Globus pallidus (tissue), 1 donor: ENCODE measurements at regions not wholly inside any gene's neighbourhood (a gene's known extent, or its start where the extent isn't known, plus 50 kb on each side); places are given as distances from the start of the nearest gene placed in this dataset.
"Not testable (repeated sequence)": the region's sequence is repeated elsewhere in the genome, so short reads cannot be mapped to it uniquely, and the experiment has no call there.

Source experiments
- DNase-seq: peaks from one replicate; pipeline ENCODE4 v3.0.0-alpha.2; 2015; ENCODE audit warnings: low spot score

DNA sequence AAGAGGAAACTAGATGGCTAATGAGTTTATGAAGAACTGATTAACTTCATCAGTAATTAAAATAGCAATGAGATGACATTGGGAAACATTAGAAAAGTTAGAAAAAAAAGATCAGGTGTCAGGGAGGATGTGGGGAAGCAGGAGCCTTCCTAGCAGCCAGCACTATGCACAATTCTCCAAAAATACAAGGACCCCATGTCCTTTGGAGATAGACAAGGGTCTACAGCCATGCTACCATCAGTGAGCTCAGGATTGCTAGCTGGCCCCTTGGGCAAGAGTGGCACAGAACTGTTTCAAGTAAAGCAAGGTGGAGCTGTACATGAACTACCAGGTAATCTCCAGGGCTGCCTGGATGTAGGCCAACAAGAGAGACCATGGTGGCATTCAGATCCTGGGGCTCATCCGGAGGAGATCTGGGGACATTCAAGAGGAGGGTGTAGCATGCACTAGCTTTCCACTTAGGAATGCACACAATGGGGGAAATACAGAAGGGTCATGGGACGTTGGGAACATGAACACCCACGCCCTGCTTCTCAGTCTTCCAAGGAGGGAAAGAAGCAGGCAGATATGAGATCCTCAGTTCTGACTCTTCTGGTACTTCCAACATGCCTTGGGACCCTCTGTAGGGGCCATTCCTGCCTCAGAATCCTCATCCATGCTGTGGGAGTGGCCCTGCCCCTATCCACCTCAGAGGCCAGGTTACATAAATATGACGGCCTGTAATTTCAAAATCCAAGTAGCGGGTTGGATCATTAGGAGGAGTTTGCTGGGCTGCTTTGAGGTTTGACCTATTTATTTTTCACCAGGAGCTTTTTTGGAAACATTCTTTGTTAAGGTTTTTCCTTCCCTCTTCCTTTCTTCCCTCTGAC is 82.2 kb upstream of the HABP2 start:
- DNase-seq, result no peak

DNA sequence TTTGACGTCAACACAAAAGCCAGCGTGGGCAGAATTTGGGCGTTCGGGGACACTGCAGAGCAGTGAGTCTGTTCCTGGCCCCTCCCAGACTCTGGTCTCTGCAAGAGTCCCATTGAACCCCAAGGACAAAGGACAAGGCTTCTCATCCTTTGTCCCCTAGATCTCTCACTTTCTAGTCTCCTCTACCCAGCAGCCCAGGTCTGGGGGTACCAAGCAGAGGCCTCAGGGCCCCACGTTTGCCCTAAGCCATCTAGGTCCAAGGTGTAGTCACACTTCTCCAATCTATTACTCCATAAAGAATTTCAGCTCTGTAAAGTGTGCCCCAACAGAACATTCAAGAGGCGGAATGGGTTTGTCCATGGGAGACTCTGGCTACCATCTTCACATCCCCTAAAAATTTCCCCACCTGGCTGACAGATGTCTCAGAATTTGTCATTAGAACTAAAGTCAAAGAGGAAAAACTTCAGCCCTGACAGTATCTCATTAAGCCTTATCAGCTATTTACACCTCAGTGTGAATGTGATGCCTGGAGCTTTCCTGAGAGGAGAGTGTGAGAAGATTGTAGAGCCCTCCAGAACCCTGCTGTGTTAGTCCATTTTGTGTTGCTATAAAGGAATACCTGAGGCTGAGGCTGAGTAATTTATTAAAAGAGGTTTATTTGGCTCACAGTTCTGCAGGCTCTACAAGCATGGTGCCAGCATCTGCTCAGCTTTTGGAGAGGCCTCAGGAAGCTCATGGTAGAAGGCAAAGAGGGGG is 81.4 kb upstream of the HABP2 start:
- no peak for DNase-seq

DNA sequence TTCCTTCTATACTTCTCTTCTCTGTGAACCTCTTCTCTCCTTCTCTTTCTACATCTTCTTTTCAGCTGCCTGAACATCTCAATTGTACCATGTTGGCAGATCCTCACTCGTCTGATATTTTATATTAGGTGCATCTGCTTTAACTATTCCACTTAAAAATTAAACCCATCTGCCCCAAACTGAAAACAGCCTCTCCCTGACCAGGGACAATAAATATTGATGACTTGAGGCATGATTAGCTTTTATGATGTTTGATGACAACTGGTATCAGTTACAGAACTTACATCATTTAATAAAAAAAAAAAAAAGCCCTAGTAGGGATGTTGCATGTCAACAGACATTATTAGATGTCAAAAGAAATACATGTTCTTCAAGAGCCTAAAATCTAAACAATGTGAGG is 79.8 kb upstream of the HABP2 start:
- DNase-seq, result no peak

DNA sequence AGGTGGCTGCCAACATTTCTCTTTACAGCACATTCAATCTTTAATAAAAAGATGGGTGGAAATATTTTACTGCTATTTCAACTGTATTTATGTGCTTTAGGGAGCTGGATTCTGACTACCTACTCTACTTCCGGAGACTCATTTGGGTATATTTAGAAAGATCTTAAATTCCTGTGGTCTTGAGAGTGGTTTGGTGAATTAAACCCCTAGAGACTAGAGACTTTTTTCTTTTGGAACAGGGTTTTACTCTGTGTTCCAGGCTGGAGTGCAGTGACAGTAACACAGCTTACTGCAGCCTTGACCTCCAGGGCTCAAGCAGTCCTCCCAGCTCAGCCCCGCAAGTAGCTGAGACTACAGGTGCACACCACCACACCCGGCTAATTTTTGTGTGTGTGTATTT is 79.0 kb upstream of the HABP2 start:
- DNase-seq, result no peak

DNA sequence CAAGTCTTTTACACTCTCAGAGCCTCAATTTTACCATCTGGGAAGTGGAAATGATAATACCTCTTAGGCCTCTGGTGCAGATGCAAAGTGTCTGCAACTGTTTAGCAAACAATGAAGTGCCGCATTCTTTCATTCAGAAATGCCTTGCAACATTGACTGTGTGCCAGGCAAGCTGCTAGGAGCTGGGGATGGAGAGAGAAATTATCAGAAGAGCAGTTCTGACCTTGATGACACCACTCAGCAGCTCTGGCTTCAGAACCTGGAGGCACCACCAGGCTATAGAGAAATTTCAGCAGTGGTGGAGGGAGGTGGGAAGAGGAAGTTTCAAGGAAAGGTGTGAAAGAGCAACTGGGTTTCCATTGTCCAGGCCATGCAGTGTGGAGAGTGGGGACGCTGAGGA is 78.1 kb upstream of the HABP2 start:
- DNase-seq, result no peak

DNA sequence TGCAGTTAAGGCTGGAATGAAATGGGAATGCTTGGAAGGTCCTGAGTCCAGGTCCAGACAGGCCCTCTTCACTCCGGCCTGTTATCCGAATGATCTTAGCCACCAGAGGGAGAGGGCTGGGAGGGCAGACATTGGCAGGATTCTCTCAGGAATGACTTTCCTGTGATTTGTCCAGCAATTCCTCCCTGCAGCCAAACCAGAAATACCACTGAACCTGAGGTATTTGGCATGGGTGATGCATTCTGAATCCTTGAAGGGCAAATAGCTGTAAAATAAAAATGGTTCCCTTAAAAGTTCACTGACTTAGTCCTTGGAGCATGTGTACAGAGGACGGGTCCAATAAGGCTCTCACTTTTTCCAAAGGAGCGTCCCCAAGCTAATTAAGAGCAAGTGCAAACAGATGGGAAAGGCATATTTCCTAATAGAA is 77.5 kb upstream of the HABP2 start:
- DNase-seq, result no peak

DNA sequence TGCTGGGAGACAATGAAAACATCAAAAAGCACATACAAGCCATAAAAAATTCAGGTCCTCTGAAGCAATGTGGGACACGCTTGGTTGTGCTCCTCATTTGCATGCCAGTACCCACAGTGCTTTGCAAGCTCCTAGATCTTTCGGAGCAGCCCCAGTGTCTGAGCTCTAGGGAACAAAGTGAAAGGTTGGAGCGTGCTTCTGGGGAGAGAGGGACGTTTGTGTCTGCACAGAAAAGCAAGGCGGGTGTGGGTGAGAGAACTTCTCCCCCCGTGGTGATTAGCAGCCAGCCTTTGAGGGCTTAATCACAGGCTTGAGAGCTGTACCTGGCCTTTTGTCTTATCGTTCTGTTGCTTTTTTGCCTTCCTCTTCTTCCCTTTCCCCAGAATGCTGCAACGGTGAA is 76.7 kb upstream of the HABP2 start:
- DNase-seq, result peak; percentile 2

DNA sequence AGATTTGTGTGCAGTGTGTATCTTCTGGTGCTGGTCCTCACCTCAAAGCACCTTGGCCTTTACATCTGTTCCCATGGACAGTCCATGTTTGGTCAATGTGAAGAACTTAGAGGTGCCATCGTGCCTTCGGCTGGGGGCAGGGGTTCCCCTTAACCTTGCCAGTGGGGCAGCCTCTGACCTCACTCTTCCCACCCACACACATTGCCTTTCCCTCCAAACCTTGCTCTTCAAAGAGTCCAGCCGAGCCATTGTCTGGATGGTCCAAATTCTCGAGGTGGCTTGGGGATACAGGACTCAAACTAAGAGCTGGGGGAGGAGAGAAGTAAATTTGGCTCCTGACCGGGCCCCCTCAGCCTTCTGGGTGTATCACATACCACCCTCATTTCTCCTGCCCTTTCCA is 76.2 kb upstream of the HABP2 start:
- no peak for DNase-seq

DNA sequence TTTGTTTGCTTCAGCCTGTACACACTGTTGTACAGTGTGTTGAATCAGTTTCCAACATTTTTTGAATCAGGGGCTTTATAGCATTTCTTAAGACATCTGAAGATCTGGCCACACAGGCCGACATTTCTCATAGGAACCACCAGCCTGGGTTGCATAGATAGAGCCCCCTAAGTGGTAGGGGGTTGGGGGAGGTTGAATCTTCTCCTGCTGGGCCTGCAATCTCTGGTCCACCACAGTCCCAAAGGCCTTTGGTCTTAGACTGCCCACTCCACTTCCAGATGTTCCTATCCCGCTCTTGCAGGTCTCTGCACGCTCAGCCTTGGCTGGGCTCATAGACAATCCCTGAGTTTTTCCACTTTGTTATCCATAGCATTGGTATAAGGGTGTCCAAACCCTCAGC is 75.4 kb upstream of the HABP2 start:
- DNase-seq, result no peak

DNA sequence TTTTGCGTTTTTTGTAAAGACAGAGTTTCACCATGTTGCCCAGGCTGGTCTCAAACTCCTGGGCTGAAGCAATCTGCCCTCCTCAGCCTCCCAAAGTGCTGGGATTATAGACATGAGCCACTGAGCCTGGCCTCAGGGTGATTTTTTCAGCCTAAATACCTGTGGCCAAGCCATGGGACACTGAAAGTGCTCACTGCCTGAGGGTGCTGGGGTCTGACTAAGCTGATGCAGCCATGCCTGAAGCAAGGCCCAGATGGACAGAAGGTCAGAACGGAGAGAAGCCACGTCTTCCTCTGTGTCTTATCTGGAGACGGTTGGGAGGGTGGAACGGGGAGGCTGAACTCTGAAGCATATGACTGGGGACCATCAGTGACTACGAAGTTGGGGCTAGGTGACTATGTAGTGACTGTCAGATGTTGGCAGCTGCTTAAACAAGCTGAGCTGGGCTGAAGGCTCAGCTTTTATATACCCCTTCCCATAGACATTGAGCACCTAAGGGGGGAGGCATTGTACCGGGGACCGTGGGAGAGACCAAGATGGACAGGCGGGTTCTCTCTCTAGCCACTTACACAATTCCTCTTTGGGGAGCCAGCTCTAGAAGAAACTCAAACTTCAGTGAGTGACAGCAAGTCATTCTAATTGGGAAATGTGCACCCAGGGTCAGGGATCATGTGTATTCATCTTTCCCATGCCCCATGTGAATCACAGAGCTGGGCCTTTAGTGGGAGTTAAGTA is 73.3 kb upstream of the HABP2 start:
- no peak for DNase-seq

DNA sequence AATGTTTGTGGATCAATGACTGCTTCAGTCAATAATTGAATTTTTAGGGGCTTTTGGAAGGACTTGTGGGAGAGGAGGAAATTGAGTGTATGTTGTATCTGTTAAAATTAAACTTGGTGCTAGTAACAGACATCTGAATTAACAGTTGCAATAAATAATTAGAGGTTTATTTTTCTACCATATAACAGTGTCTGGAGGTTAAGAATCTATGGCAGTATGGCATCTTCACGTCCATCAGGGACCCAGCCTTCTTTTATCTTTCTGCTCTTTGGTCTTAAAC is 72.8 kb upstream of the HABP2 start:
- no peak for DNase-seq

DNA sequence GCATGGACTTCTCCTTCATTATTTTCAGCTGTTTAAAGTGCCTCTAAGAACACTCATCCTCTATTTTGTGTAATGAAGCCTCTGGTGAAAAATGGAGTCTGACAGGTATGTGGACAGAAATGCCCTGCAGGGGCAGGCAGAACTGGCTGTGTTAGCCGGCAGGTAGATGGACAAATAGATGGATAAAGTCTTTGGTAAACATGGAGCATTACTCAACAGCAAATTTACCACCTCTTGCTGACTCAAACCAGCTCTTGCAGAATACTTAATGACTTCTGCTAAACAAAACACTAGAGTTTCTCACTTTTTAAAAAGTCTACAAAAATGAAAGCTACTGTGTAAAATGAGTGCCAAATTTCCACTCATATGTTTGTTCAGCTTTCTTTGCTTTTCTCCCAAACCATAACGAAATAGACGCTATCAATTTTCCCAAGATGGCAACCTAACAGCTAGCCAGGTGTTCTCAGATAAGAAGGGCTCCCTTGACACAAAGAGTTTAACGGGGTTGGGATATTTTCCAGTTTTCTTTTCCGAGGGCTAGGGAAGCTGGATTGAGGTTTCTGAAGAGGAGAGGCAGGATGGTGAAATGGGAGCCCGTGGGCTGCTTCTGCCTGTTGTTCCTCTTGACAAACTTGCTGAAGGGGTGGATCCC is 71.9 kb upstream of the HABP2 start:
- no peak for DNase-seq

DNA sequence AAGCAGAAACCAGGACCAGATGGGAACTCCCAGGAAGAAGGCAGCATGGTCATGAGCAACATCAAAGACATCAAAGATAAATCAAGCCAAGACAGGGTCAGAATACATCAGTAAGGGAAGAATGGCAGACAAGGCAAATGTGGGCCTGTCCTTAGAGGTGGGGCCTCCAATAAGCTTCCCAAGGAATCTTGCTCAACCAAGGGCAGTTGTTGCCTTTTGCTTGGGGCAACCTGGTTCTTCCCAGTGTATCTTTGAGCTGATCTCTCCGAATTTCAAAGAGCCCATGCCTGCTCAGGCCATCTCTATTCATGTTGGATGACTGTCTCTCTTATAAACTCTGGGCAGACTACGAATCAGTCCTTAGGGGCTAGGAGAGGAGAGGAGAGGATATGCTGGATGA is 68.4 kb upstream of the HABP2 start:
- DNase-seq, result no peak

DNA sequence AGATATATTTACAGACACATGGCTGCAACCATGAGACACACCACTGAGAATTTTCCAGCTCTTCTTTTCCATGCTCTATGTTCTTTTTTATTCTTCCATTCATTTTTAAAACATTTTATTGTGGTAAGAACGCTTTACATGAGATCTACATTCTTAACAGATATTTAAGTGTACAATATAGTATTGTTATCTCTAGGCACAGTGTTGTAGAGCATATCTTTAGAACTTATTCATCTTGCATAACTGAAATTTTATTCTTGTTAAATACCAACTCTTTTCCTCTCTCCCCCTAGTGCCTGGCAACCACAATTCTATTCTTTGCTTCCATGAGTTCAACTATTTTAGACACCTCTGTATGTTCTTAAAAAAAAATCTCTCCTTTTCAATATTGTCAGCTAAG is 67.1 kb upstream of the HABP2 start:
- DNase-seq, result no peak

DNA sequence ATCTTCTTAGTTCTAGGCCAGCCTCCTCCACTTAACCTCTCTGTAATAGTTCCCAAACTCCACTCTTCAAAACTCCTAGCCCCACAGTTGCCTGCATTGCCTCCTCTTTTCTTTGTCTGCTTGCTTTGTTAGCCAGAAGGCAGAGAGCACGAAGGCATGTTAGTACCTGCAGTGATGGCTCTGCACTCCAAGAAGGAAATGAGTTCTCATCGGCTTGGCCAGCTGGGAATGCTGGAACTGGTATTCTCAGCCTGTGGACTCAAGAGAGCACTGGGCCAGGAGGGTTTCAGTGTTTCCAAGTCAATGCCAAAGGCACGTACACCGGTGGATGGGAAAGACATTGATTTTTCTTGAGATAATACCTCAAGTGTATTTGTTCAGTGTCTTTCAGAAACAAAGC is 66.3 kb upstream of the HABP2 start:
- DNase-seq, result no peak

DNA sequence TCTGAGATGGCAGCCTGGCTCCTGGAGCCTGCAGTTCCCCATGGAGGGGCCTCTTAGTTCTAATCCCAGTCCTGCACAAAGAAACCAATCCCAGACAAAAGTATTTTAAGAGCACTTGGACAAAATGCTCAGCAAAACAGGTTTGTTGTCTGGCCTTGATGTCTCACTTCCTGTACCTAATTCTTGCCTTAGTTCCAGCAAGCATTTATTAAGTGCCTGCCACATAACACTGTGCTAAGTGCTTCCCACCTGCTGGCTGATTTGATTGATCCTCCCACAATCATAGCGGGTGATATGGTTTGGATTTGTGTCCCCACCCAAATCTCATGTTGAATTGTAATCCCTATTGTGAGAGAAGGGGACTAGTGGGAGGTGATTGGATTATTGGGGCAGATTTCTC is 65.7 kb upstream of the HABP2 start:
- DNase-seq, result no peak

DNA sequence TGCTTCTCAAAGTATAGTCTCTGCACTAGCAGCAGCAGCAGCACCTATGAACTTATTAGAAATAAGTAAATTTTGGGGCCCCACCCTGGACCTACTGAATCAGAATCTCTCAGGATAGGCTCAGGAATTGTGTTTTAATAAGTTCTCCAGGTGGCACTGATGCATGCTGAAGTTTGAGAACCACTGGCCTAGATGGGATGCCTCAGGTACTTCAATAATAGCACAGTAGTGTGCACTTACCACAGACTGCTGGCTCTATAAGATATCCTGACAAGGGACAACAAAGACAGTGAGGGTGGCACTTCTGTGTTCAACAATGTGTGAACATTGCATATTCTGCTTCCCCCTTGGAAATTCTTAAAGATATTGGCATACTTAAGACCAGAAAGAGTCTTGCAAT is 64.7 kb upstream of the HABP2 start:
- DNase-seq, result no peak

DNA sequence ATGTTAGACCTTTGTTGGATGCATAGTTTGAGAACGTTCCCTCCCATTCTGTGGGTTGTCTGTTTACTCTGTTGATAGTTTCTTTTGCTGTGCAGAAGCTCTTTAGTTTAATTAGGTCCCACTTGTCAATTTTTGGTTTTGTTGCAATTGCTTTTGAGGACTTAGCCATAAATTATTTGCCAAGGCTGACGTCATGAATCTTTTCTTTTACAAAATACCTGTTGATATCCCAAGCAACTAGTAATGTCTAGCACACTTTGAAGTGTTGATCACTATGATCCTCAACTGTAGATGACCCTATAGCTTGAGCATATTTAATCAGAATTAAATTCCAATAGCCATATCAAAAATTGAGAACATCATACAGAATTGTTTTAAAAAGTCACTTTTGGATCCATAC is 63.3 kb upstream of the HABP2 start:
- DNase-seq, result not testable (repeated sequence)

DNA sequence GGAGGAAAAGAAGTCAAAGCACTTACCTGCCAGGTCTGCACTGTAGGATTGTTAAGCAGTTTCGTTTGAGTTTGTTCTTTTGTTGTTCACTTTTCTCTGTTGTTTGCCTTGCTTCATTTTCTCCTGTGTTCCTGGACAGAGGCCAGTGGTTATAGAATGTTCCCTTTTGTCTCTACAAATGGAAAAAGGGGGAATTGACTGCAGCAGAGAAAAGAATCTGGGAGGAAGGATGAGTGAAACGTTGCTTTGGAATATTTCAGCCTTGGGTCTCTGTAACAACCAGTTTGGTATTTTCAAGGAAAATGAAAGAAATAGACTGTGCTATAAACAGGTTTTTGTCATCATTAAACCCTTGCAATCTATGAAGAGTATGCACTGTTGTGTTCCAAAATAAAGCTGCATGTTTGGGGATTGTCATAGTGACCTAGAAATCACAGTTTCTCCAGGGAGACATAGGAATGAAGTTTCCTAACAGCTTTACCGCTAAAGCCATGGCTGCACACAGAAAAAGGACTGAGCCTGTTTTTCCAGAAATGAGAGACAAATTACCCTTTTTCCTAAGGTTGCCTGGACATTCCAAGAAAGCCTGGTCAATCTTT is 60.8 kb upstream of the HABP2 start:
- no peak for DNase-seq

DNA sequence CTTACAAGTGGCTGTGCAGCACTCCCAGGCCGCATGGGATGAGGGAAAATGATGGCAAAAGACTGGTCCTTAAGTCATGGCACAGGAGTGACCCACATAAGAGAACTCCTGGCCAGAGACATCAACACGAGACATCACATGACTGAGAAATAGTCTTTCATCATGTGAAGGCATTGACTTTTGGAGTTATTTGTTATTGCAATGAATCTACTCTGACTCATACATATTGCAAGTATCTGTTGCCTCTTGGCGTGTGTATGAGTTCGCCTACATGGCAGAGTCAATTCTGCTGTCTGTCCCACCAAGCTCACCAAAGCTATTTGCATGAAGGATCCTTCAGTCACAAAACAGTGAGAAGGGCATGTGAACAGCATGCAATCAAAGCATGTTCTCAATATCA is 59.7 kb upstream of the HABP2 start:
- DNase-seq, result no peak

DNA sequence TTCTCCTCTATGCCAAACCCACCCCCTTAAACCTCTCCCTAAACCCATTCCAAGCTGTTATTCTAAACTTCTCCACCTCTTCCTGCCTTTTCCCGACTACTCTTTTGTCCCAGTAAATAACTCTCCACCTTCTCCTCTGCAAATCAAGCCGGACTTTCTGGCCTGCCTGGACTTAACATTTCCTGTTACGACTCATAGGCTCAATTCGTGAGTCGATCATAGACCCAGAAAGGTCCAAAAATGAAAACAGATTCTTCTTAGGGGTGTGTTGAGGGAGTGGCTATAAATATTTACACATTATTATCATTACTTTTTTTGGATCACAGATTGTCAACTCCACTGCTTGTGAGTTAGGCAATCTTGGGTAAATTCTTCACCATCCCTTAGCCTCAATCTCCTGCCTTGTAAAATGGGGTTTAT is 59.0 kb upstream of the HABP2 start:
- no peak for DNase-seq

DNA sequence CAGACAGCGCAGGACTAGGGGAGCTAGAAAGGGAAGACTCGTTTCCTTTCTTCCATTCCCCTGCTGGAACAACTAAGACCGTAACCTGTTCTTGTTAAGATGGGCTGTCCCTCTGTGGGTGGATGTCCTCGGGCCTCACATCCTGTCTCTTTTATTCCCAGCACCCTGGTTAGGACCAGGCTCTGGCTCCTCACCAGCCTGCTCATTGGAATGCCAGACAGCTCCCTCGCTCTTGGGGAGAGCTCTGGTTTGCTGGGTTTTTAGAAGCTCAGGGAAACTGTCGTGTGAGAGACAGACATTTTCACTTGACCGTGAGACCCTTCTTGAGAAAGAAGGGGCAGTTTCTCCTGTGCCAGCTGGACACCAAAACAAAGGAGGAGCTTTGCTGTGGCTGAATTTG is 58.1 kb upstream of the HABP2 start:
- peak; percentile 8 for DNase-seq
